H1 (cell line): ENCODE measurements at regions not wholly inside any gene's neighbourhood (a gene's known extent, or its start where the extent isn't known, plus 50 kb on each side); places are given as distances from the start of the nearest gene placed in this dataset.

Experiments used
- CTCF ChIA-PET: fragments of 300-600 bp; sonication (Branson Sonifier 250); formaldehyde crosslinking; loops from one replicate; lab custom pipeline; 2021; ENCODE audit not compliant: partially characterized antibody; lab: Charles Lee
- POLR2A ChIA-PET: fragments of 300-600 bp; sonication (Branson Sonifier 250); formaldehyde crosslinking; loops from one replicate; lab custom pipeline; 2021; ENCODE audit warnings: inconsistent platforms; ENCODE audit not compliant: partially characterized antibody; lab: Charles Lee
- DNase-seq, 2 experiments: peaks; one replicate each; pipeline versions ENCODE4 v3.0.0 to v3.0.0-alpha.2; 2010 to 2022; ENCODE audit warnings: low spot score in 2 of 2, low read depth in 1 of 2, mixed read lengths in 1 of 2
- FAIRE-seq: peaks from 2 replicates; lab custom pipeline; 2011; peaks lifted over from hg19 to GRCh38; lab: Jason Lieb, UNC
- H2AFZ ChIP-seq: 2 replicates; pipeline ENCODE4 v1.8.1; 2012; ENCODE audit warnings: low read length, inconsistent platforms
- H2AK5ac ChIP-seq: 2 replicates; pipeline ENCODE4 v1.6.1; 2013; ENCODE audit warnings: low read depth, low read length
- H2BK120ac ChIP-seq: replicated peaks from 2 replicates; pipeline ENCODE3; 2013; ENCODE audit warnings: low read depth, low read length, inconsistent platforms
- H2BK12ac ChIP-seq: 2 replicates; pipeline ENCODE4 v1.6.1; 2013; ENCODE audit warnings: low read depth, low read length
- H2BK15ac ChIP-seq: 2 replicates; pipeline ENCODE4 v1.6.1; 2013; ENCODE audit warnings: low read length
- H2BK20ac ChIP-seq: 2 replicates; pipeline ENCODE4 v1.6.1; 2013; ENCODE audit warnings: low read length
- H2BK5ac ChIP-seq: 2 replicates; pipeline ENCODE4 v1.6.1; 2013; ENCODE audit warnings: low read depth, low read length
- H3K14ac ChIP-seq: 2 replicates; pipeline ENCODE4 v1.6.1; 2013; ENCODE audit warnings: inconsistent platforms; ENCODE audit not compliant: insufficient read length
- H3K18ac ChIP-seq: 2 replicates; pipeline ENCODE4 v1.6.1; 2013; ENCODE audit warnings: low read length; ENCODE audit errors: extremely low read depth
- H3K23ac ChIP-seq: 2 replicates; pipeline ENCODE4 v1.6.1; 2013; ENCODE audit warnings: inconsistent platforms; ENCODE audit not compliant: insufficient read length
- H3K23me2 ChIP-seq: 2 replicates; pipeline ENCODE4 v1.6.1; 2013; ENCODE audit warnings: low read depth, low read length
- H3K27ac ChIP-seq: 2 replicates; pipeline ENCODE4 v1.6.1; 2011; ENCODE audit warnings: low read depth, low read length, inconsistent platforms
- H3K27me3 ChIP-seq, 4 experiments: replicated peaks in 1 of 4; 1 replicate in 1 of 4; 2 replicates in 3 of 4; pipeline versions ENCODE4 v1.6.1 to v1.8.1; 2011 to 2013; ENCODE audit warnings: low read length in 3 of 4, mild to moderate bottlenecking in 3 of 4, inconsistent platforms in 2 of 4, mixed read lengths in 2 of 4, moderate library complexity in 1 of 4; ENCODE audit not compliant: control insufficient read depth in 3 of 4, insufficient read depth in 3 of 4; ENCODE audit errors: extremely low read depth in 1 of 4
- H3K36me3 ChIP-seq, 4 experiments: 2 replicates each; pipeline versions ENCODE4 v1.6.1 to v1.8.1; 2011 to 2013; ENCODE audit warnings: mild to moderate bottlenecking in 4 of 4, low read length in 3 of 4, moderate library complexity in 2 of 4, control low read depth in 1 of 4, inconsistent platforms in 1 of 4; ENCODE audit not compliant: insufficient read depth in 4 of 4, control insufficient read depth in 2 of 4
- H3K4ac ChIP-seq: replicated peaks from 2 replicates; pipeline ENCODE3; 2013; ENCODE audit warnings: low read length, low read depth, mixed read lengths, inconsistent platforms; ENCODE audit not compliant: insufficient read length
- H3K4me1 ChIP-seq, 4 experiments: replicated peaks in 1 of 4; 1 replicate in 1 of 4; 2 replicates in 3 of 4; pipeline versions ENCODE4 v1.6.1 to v1.8.1; 2011 to 2013; ENCODE audit warnings: low read length in 3 of 4, inconsistent platforms in 2 of 4, mixed read lengths in 1 of 4; ENCODE audit not compliant: insufficient read depth in 4 of 4, control insufficient read depth in 3 of 4
- H3K4me2 ChIP-seq, 2 experiments: 2 replicates each; pipeline versions ENCODE4 v1.6.1 to v1.8.1; 2011 to 2013; ENCODE audit warnings: low read depth in 2 of 2, low read length in 2 of 2, control low read depth in 1 of 2, inconsistent platforms in 1 of 2, mild to moderate bottlenecking in 1 of 2; ENCODE audit not compliant: insufficient read depth in 1 of 2
- H3K4me3 ChIP-seq, 4 experiments: fragments of 200-600, 300-600 bp in 1 of 4; sonication (generic), shearing (Covaris generic), sonication (Bioruptor Twin) in 1 of 4; 2 replicates each; pipeline versions ENCODE4 v1.5.1 to v1.8.1; 2011 to 2016; ENCODE audit warnings: low read length in 4 of 4, low read depth in 3 of 4, control low read depth in 2 of 4, inconsistent platforms in 2 of 4, mild to moderate bottlenecking in 2 of 4, mixed read lengths in 1 of 4, moderate library complexity in 1 of 4; ENCODE audit not compliant: insufficient read depth in 2 of 4; ENCODE audit errors: extremely low read depth in 1 of 4
- H3K56ac ChIP-seq: replicated peaks from 2 replicates; pipeline ENCODE3; 2013; ENCODE audit warnings: low read depth, mild to moderate bottlenecking, mixed read lengths, low read length, inconsistent platforms; ENCODE audit not compliant: insufficient read length
- H3K79me1 ChIP-seq: 2 replicates; pipeline ENCODE4 v1.6.1; 2013; ENCODE audit warnings: low read depth, low read length, control low read depth
- H3K79me2 ChIP-seq, 2 experiments: 2 replicates each; pipeline versions ENCODE4 v1.6.1 to v1.8.1; 2012 to 2013; ENCODE audit warnings: low read length in 2 of 2, mild to moderate bottlenecking in 2 of 2, inconsistent platforms in 1 of 2; ENCODE audit not compliant: insufficient read depth in 2 of 2, control insufficient read depth in 1 of 2
- H3K9ac ChIP-seq, 4 experiments: replicated peaks in 1 of 4; 1 replicate in 1 of 4; 2 replicates in 3 of 4; pipeline versions ENCODE4 v1.6.1 to v1.8.1; 2011 to 2013; ENCODE audit warnings: low read depth in 3 of 4, low read length in 3 of 4, control low read depth in 2 of 4, mild to moderate bottlenecking in 2 of 4, moderate library complexity in 2 of 4, inconsistent platforms in 1 of 4; ENCODE audit errors: extremely low read depth in 1 of 4
- H3K9me3 ChIP-seq, 2 experiments: 2 replicates each; pipeline versions ENCODE4 v1.6.1 to v1.8.1; 2012 to 2013; ENCODE audit warnings: mild to moderate bottlenecking in 2 of 2, moderate library complexity in 2 of 2, control low read depth in 1 of 2, inconsistent platforms in 1 of 2, low read depth in 1 of 2, low read length in 1 of 2, mixed read lengths in 1 of 2; ENCODE audit not compliant: insufficient read depth in 2 of 2
- H4K20me1 ChIP-seq, 2 experiments: replicated peaks in 1 of 2; 2 replicates each; pipeline versions ENCODE3 to v1.8.1; 2011 to 2013; ENCODE audit warnings: inconsistent platforms in 2 of 2, low read length in 2 of 2, mild to moderate bottlenecking in 1 of 2; ENCODE audit not compliant: insufficient read depth in 2 of 2, control insufficient read depth in 1 of 2
- H4K5ac ChIP-seq: 2 replicates; pipeline ENCODE4 v1.6.1; 2013; ENCODE audit warnings: low read length, low read depth, mixed read lengths, inconsistent platforms; ENCODE audit not compliant: insufficient read length
- H4K8ac ChIP-seq: 2 replicates; pipeline ENCODE4 v1.8.0; 2013; ENCODE audit warnings: mild to moderate bottlenecking, moderate library complexity, low read length, inconsistent platforms; ENCODE audit not compliant: insufficient read depth; ENCODE audit errors: extremely low read depth
- H4K91ac ChIP-seq: replicated peaks from 2 replicates; pipeline ENCODE3; 2013; ENCODE audit warnings: low read length, mixed read lengths, inconsistent platforms; ENCODE audit not compliant: insufficient read length
- ASH2L ChIP-seq: fragments of 200-600, 300-600 bp; sonication (generic); IDR thresholded peaks from one replicate; pipeline ENCODE4 v1.7.1; 2017; ENCODE audit warnings: low read length
- ATF2 ChIP-seq: IDR thresholded peaks from 2 replicates; pipeline ENCODE4 v1.6.1; 2012; ENCODE audit warnings: low read length, inconsistent platforms
- BRCA1 ChIP-seq: IDR thresholded peaks from 2 replicates; pipeline ENCODE4 v1.6.1; 2012; ENCODE audit warnings: low read depth, low read length, improper control_type of control experiment
- CHD2 ChIP-seq: IDR thresholded peaks from 2 replicates; pipeline ENCODE4 v1.6.1; 2012; ENCODE audit warnings: low read length, improper control_type of control experiment
- JUND ChIP-seq: IDR thresholded peaks from 2 replicates; pipeline ENCODE4 v1.6.1; 2011; ENCODE audit warnings: mild to moderate bottlenecking, improper control_type of control experiment, low read length
- PHF8 ChIP-seq: fragments of 200-600 bp; sonication (generic); conservative IDR thresholded peaks from 2 replicates; pipeline ENCODE4 v1.7.1; 2012; ENCODE audit warnings: low read depth, mild to moderate bottlenecking, inconsistent platforms, low read length, moderate library complexity
- RAD21 ChIP-seq, 2 experiments: IDR thresholded peaks in 1 of 2; conservative IDR thresholded peaks in 1 of 2; 2 replicates each; pipeline ENCODE4 v1.6.1; 2011; ENCODE audit warnings: low read depth in 2 of 2, low read length in 2 of 2, improper control_type of control experiment in 1 of 2, inconsistent platforms in 1 of 2, mild to moderate bottlenecking in 1 of 2, moderate library complexity in 1 of 2
- TBP ChIP-seq: IDR thresholded peaks from 2 replicates; pipeline ENCODE4 v1.6.1; 2011; ENCODE audit warnings: low read depth, low read length, improper control_type of control experiment
- WGBS, 2 experiments: shearing (Covaris generic) in 1 of 2; methylation state at CpG; one replicate each; pipeline versions ENCODE4 v1.1.6 to v1.1.7; 2013 to 2015; ENCODE audit warnings: low lambda C conversion rate in 2 of 2, mixed read lengths in 2 of 2, inconsistent platforms in 1 of 2, low coverage in 1 of 2, missing lambda C conversion rate in 1 of 2; ENCODE audit not compliant: insufficient replicate concordance in 2 of 2, insufficient coverage in 1 of 2, insufficient read length in 1 of 2; ENCODE audit errors: extremely low coverage in 1 of 2, missing lambda C conversion rate in 1 of 2; 5-methylcytosine and 5-hydroxymethylcytosine counted together

- H3K9me3 ChIP-seq = peaks cover 0 to 3% of the 10 kb centered on the region in 2 experiments; a peak in 1 of 4 replicates
- H4K5ac ChIP-seq = no peak overlapping the region
- H3K79me2 ChIP-seq = no peaks in the 10 kb centered on the region
- no peak overlapping the region for H2AFZ ChIP-seq
- no peaks in the 10 kb centered on the region for H4K20me1 ChIP-seq
- no peak for FAIRE-seq
- no peak overlapping the region for H2BK20ac ChIP-seq
- H3K27me3 ChIP-seq = peaks cover 0 to 4% (median 0%) of the 10 kb centered on the region in 4 experiments; a peak in 3 of 7 replicates
- H2BK5ac ChIP-seq = no peak overlapping the region
- ChIA-PET CTCF (interaction anchor here (1.2 to 11.6 kb wide), 6 partner anchors 9 to 109 kb away, joined by 3 to 96 read pairs (median 22); no protein-coding TSS in a partner anchor), POLR2A (no interaction called here)
- H3K9ac ChIP-seq = no peak overlapping the region
- H3K4me3 ChIP-seq = no peak overlapping the region
- no peak overlapping the region for H3K23ac ChIP-seq
- H4K91ac ChIP-seq = no peak overlapping the region
- H3K4me1 ChIP-seq = peaks cover 0 to 4% (median 1%) of the 10 kb centered on the region in 4 experiments; a peak in 2 of 7 replicates
- H2AK5ac ChIP-seq = no peak overlapping the region
- no peak overlapping the region for H2BK120ac ChIP-seq
- H2BK15ac ChIP-seq = no peak overlapping the region
- H3K56ac ChIP-seq = no peak overlapping the region
- WGBS, 2 experiments = 83% methylated on average over 10 of the region's 10 CpGs; no CpG with 5 or more reads in 1 of the 2 experiments
- H3K14ac ChIP-seq = no peak overlapping the region
- no peaks in the 10 kb centered on the region for H3K36me3 ChIP-seq
- no peak for DNase-seq
- no peak overlapping the region for H3K4ac ChIP-seq
- no peak overlapping the region for H4K8ac ChIP-seq
- H3K4me2 ChIP-seq = no peak overlapping the region
- no peaks in the 10 kb centered on the region for H3K79me1 ChIP-seq
- no peak overlapping the region for H3K18ac ChIP-seq
- H3K27ac ChIP-seq = no peak overlapping the region
- H3K23me2 ChIP-seq = no peaks in the 10 kb centered on the region; the same call in 1 of the 2 replicates
- H2BK12ac ChIP-seq = no peak overlapping the region
- no peak for TF ChIP-seq JUND
- no peak for TF ChIP-seq TBP
- no peak for TF ChIP-seq RAD21 (IDR thresholded peaks at IDR 0.05 in 1 of 2, conservative IDR thresholded peaks at IDR 0.05 in 1 of 2; ENCODE audit: low read depth in 2 of 2, low read length in 2 of 2)
- TF ChIP-seq BRCA1 = no peak
- TF ChIP-seq PHF8 = no peak
- TF ChIP-seq ASH2L = no peak
- TF ChIP-seq CHD2 = no peak
- no peak for TF ChIP-seq ATF2
These were observed 235.7 kb downstream of the BUD13 start for GRCh38 chr11:116537121-116537520.
